Left ventricle myocardium inferior (tissue), 1 donor: ENCODE measurements at regions not wholly inside any gene's neighbourhood (a gene's known extent, or its start where the extent isn't known, plus 50 kb on each side); places are given as distances from the start of the nearest gene placed in this dataset.

Experiments used
- DNase-seq: peaks from one replicate; pipeline ENCODE4 v3.0.0-alpha.2; 2020
- H3K27ac ChIP-seq: fragments of 200-600 bp; replicated peaks from 2 replicates; pipeline ENCODE4 v1.8.0; 2021
- H3K27me3 ChIP-seq: fragments of 200-600 bp; 2 replicates; pipeline ENCODE4 v1.8.0; 2021; ENCODE audit warnings: low read depth
- H3K36me3 ChIP-seq: fragments of 200-600 bp; 2 replicates; pipeline ENCODE4 v1.8.0; 2021
- H3K4me1 ChIP-seq: fragments of 200-600 bp; 2 replicates; pipeline ENCODE4 v1.8.0; 2021
- H3K4me3 ChIP-seq: fragments of 200-600 bp; 2 replicates; pipeline ENCODE4 v1.8.0; 2021; ENCODE audit warnings: mild to moderate bottlenecking, moderate library complexity
- H3K9me3 ChIP-seq: fragments of 200-600 bp; replicated peaks from 2 replicates; pipeline ENCODE4 v1.8.0; 2021
- intact Hi-C: fragments of 100-400 bp; cut with micrococcal nuclease; formaldehyde crosslinking; loops from one replicate; pipeline ENCODE4 v1.11.0; 2022
- TF ChIP-seq, protein P1 (sequence below): fragments of 200-600 bp; IDR thresholded peaks from 2 replicates; pipeline ENCODE4 v1.8.0; 2021; ENCODE audit warnings: antibody characterized with exemption, mild to moderate bottlenecking, borderline replicate concordance
- donor health status: DM: no; HTN: yes; CAD: no; lungs with severe emphysema.

DNA sequence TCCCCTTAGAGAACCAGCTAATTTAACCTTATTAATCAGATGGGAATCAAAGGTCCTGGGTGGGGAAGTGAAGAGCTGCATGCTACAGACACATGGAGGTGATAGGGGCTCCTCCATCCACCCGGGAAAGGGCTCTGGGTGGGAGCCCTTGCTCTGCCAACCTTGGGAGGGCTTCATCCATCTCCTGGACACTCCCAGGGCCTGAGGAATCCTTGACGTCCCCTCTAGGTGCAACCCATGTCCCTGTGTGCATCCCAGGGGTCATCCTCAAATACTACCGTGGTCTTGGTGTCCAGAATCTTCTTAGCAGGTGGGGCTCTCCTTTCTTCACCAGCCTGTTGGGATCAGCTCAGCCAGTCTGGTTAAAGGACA is 55.4 kb upstream of the IGFBP3 start:
- TF ChIP-seq, protein P1, sequence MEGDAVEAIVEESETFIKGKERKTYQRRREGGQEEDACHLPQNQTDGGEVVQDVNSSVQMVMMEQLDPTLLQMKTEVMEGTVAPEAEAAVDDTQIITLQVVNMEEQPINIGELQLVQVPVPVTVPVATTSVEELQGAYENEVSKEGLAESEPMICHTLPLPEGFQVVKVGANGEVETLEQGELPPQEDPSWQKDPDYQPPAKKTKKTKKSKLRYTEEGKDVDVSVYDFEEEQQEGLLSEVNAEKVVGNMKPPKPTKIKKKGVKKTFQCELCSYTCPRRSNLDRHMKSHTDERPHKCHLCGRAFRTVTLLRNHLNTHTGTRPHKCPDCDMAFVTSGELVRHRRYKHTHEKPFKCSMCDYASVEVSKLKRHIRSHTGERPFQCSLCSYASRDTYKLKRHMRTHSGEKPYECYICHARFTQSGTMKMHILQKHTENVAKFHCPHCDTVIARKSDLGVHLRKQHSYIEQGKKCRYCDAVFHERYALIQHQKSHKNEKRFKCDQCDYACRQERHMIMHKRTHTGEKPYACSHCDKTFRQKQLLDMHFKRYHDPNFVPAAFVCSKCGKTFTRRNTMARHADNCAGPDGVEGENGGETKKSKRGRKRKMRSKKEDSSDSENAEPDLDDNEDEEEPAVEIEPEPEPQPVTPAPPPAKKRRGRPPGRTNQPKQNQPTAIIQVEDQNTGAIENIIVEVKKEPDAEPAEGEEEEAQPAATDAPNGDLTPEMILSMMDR: no peak
- DNase-seq: no peak
- intact Hi-C loops: no loop called here
- Histone ChIP-seq H3K27ac (no peak overlapping the region), H3K9me3 (no peaks in the 10 kb centered on the region), H3K4me1 (peaks cover 25% of the 10 kb centered on the region), H3K27me3 (no peaks in the 10 kb centered on the region), H3K36me3 (no peaks in the 10 kb centered on the region), H3K4me3 (no peak overlapping the region)

DNA sequence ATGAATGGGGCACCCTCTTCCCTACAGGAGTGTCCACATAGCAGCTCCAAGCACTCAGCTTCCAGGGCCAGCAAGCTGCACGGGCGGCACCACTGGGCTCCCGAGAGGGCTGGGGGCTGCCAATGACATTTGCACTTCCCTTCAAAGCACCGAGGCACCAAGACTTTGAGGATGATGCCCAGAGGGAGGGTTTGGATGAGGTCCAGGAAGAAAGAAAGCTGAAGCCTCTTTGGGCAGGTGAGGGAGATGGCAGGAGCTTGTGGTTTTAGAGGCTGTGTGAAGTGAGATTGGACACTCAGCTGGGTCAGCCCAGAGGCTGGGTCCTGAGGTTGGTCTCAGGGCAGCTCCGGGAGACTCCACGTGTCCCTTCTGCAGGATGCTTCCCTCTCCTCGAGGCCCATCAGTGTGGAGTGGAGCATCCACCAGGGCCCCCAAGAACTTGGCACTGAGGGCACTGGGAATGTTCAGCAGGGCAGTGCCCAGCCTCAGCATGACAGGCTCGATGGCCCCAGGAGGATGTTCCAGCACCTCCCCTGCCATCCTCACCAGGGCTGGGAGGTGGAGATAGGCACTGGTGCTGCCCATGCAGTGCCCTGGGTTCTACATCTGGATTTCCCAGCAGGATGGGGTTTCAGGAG is 54.9 kb upstream of the IGFBP3 start:
- H3K27ac ChIP-seq: no peak overlapping the region
- no peaks in the 10 kb centered on the region for H3K27me3 ChIP-seq
- H3K9me3 ChIP-seq: no peaks in the 10 kb centered on the region
- TF ChIP-seq, protein P1: no peak
- intact Hi-C loops: no loop called here
- no peaks in the 10 kb centered on the region for H3K36me3 ChIP-seq
- no peak overlapping the region for H3K4me3 ChIP-seq
- DNase-seq: no peak
- peaks cover 25% of the 10 kb centered on the region for H3K4me1 ChIP-seq

DNA sequence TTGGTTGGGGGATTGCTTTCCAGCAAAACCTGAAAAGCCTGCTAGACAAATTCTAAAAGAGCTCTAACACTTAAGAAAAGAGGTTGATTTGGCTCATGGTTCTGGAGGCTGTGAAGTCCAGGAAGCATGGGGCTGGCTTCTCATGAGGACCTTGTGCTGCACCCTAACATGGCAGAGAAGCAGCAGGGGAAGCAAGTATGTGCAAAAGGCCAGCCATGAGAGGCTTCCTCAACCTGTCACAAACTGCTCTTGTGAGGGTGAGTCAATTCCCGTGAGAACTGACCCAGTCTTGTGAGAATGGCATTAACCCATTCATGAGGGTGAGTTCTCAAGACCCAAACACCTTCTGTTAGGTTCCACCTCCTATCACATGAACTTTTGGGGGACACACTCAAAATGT is 54.3 kb upstream of the IGFBP3 start:
- DNase-seq: no peak
- intact Hi-C loops: no loop called here
- Histone ChIP-seq H3K27me3 (no peaks in the 10 kb centered on the region), H3K27ac (no peak overlapping the region), H3K36me3 (no peaks in the 10 kb centered on the region), H3K4me1 (peaks cover 25% of the 10 kb centered on the region), H3K9me3 (no peaks in the 10 kb centered on the region), H3K4me3 (no peak overlapping the region)
- TF ChIP-seq, protein P1: no peak

DNA sequence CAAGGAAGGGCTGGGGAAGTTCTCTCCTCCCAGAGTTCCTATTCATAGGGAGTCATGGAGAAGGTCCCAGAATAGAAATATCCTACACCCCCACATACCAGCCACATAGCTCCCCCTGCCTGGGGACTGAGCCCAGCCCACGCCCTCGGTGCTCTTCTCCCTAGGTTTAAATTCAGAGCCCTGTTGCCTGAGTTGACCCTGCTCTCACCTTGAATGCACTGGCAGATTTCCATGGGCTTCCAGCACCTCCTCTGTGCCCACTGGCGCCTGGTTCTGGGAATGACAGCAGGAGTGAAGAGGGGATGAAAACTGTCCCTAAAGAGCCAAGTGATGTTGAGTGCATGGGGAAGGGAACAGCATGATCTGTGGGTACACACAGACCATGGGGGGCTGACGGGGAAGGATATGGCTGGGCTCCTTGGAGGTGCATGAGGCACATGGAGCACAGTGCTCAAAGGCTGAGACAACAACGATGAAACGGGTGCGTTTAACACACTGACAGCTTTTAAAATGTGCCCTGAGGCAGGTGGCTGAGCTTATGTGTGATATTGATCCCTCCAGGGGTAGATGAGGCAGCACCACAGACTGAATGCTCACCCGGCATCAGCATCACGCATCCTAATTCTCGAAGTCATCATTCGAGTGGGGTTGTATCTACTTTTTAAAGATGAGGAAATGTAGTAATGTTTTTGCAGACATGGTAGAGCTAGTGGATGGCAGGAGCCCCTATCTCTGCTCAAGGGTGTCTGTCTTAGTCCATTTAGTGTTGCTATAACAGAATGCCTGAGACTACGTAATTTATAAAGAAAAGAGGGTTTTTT is 53.7 kb upstream of the IGFBP3 start:
- TF ChIP-seq, protein P1: no peak

DNA sequence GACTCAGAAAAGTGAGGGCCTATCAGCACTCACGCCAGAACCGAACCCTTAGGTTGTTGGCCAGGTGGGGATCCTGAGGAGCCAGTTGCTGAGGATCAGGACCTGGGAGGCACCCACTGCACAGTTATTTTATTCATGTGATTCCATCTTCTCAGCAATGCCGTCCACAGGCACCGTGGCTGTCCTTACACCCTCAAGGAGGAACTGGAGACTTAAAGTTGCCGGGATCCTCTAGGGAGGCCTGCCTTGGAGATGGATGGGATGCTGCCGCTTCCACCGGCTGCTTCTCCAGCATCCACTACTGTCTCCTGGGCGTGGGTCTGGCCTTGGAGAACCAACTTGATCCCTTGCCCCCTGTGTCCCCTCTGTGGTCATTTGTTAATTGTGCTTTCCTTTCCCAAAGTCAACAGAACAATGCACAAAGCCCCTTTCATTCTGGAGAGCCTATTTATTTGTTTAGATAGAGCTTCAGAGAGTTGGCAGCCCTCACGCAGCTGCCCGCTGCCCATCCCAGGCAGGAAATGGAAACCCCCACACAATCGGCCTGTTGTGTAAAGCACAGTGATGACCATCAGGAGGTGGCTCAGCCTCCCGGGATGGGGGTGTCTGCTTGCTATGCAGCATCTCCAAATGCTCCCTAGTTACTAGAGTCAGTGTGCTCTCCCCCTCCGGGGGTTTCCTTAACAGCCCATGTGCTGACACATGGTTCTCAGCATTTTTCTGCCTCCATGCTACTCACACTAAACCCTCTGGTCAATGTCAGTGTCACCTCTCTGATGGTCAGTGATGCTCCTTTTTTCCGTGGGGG is 52.9 kb upstream of the IGFBP3 start:
- no peaks in the 10 kb centered on the region for H3K27me3 ChIP-seq
- intact Hi-C loops: no loop called here
- peaks cover 25% of the 10 kb centered on the region for H3K4me1 ChIP-seq
- no peaks in the 10 kb centered on the region for H3K9me3 ChIP-seq
- H3K27ac ChIP-seq: no peak overlapping the region
- no peak overlapping the region for H3K4me3 ChIP-seq
- H3K36me3 ChIP-seq: no peaks in the 10 kb centered on the region
- TF ChIP-seq, protein P1: no peak
- DNase-seq: no peak

More for the DNA sequence above, 53.7 kb upstream of the IGFBP3 start:
- intact Hi-C loops: no loop called here
- Histone ChIP-seq H3K27me3 (no peaks in the 10 kb centered on the region), H3K4me1 (peaks cover 25% of the 10 kb centered on the region), H3K36me3 (no peaks in the 10 kb centered on the region), H3K27ac (no peak overlapping the region), H3K4me3 (no peak overlapping the region), H3K9me3 (no peaks in the 10 kb centered on the region)
- DNase-seq: no peak
